K562 (cell line): ENCODE measurements at regions not wholly inside any gene's neighbourhood (a gene's known extent, or its start where the extent isn't known, plus 50 kb on each side); places are given as distances from the start of the nearest gene placed in this dataset.

Source experiments
- ATAC-seq: fragments of 200-7000 bp; cut with Tn5 transposase; 3 replicates; pipeline ENCODE4 v1.9.1; 2020; ENCODE audit warnings: moderate library complexity
- BruUV-seq: library from RNA; stranded (reverse); fragments of 400-500 nt; replicated peaks from 2 replicates; lab custom pipeline; 2021; lab: Mats Ljungman, UMichigan
- CTCF ChIA-PET: fragments of 300-600 bp; formaldehyde crosslinking; extraction: SDS; loops from one replicate; lab custom pipeline; 2021; ENCODE audit warnings: low intra/inter-chr PET ratio; lab: Yijun Ruan, JAX
- POLR2A ChIA-PET: fragments of 300-600, 350-650 bp; sonication (Branson Sonifier 250); formaldehyde crosslinking; extraction: SDS; loops from one replicate; lab custom pipeline; 2021; ENCODE audit warnings: antibody characterized with exemption, inconsistent platforms; lab: Yijun Ruan, JAX
- DNase-seq, 4 experiments: peaks; one replicate each; pipeline versions ENCODE4 v3.0.0 to v3.0.0-alpha.2; 2011 to 2018; ENCODE audit warnings: low spot score in 3 of 4, mixed read lengths in 3 of 4; ENCODE audit errors: extremely low read depth in 1 of 4
- FAIRE-seq: peaks from 2 replicates; lab custom pipeline; 2011; peaks lifted over from hg19 to GRCh38; lab: Jason Lieb, UNC
- H2AFZ ChIP-seq: 2 replicates; pipeline ENCODE4 v1.6.0; 2011; ENCODE audit warnings: low read depth, low read length, control low read depth, inconsistent platforms
- H3K27ac ChIP-seq: fragments of 200-600 bp; 3 replicates; pipeline ENCODE4 v1.8.0; 2011; ENCODE audit warnings: low read depth, mild to moderate bottlenecking, control low read depth, inconsistent platforms, low read length, moderate library complexity, mixed read lengths; ENCODE audit errors: extremely low read depth
- H3K27me3 ChIP-seq, 2 experiments: fragments of 300-600 bp in 1 of 2; 2 replicates in 1 of 2; 3 replicates in 1 of 2; pipeline versions ENCODE4 v1.6.0 to v1.8.0; 2011; ENCODE audit warnings: inconsistent platforms in 2 of 2, low read length in 2 of 2, mild to moderate bottlenecking in 1 of 2, mixed read lengths in 1 of 2, moderate library complexity in 1 of 2; ENCODE audit not compliant: control insufficient read depth in 2 of 2, insufficient read depth in 2 of 2
- H3K36me3 ChIP-seq: fragments of 300-600 bp; 3 replicates; pipeline ENCODE4 v1.8.0; 2011; ENCODE audit warnings: mild to moderate bottlenecking, low read length, inconsistent platforms; ENCODE audit not compliant: control insufficient read depth, insufficient read depth
- H3K4me1 ChIP-seq, 2 experiments: fragments of 200-600 bp in 1 of 2; replicated peaks in 1 of 2; 2 replicates in 1 of 2; 3 replicates in 1 of 2; pipeline versions ENCODE4 v1.5.1 to v1.8.0; 2011; ENCODE audit warnings: inconsistent platforms in 2 of 2, low read length in 2 of 2, mild to moderate bottlenecking in 1 of 2, mixed read lengths in 1 of 2, moderate library complexity in 1 of 2; ENCODE audit not compliant: control insufficient read depth in 2 of 2, insufficient read depth in 2 of 2
- H3K4me2 ChIP-seq: 2 replicates; pipeline ENCODE4 v1.6.1; 2011; ENCODE audit warnings: low read length, control low read depth, inconsistent platforms, mixed read lengths; ENCODE audit not compliant: insufficient read depth
- H3K4me3 ChIP-seq: fragments of 200-600 bp; sonication (generic), shearing (Covaris generic); 2 replicates; pipeline ENCODE4 v1.5.1; 2016; ENCODE audit warnings: control low read depth, inconsistent platforms
- H3K79me2 ChIP-seq: fragments of 200-600 bp; 3 replicates; pipeline ENCODE4 v1.8.0; 2011; ENCODE audit warnings: low read length, inconsistent platforms; ENCODE audit not compliant: control insufficient read depth, insufficient read depth
- H3K9ac ChIP-seq, 2 experiments: 2 replicates each; pipeline versions ENCODE4 v1.6.0 to v1.6.1; 2011; ENCODE audit warnings: low read depth in 2 of 2, low read length in 2 of 2, control low read depth in 1 of 2, inconsistent platforms in 1 of 2, mild to moderate bottlenecking in 1 of 2, mixed read lengths in 1 of 2; ENCODE audit not compliant: insufficient read depth in 1 of 2
- H3K9me1 ChIP-seq: one replicate; pipeline ENCODE4 v1.6.0; 2011; ENCODE audit warnings: inconsistent platforms, mild to moderate bottlenecking, low read length, moderate library complexity; ENCODE audit not compliant: control insufficient read depth, insufficient read depth
- H3K9me3 ChIP-seq: replicated peaks from 2 replicates; pipeline ENCODE4 v1.5.1; 2011; ENCODE audit warnings: low read depth, low read length, inconsistent platforms; ENCODE audit not compliant: control insufficient read depth, insufficient read depth
- H4K20me1 ChIP-seq: replicated peaks from 2 replicates; pipeline ENCODE4 v1.6.1; 2011; ENCODE audit warnings: low read length, inconsistent platforms, mixed read lengths; ENCODE audit not compliant: control insufficient read depth, insufficient read depth
- BCLAF1 ChIP-seq, 2 experiments: fragments of 450-650 bp in 1 of 2; IDR thresholded peaks; 2 replicates each; pipeline ENCODE4 v1.6.1; 2011 to 2017; ENCODE audit warnings: low read depth in 2 of 2, antibody characterized with exemption in 1 of 2, borderline replicate concordance in 1 of 2, low read length in 1 of 2, mild to moderate bottlenecking in 1 of 2, mixed read lengths in 1 of 2; ENCODE audit not compliant: control insufficient read depth in 1 of 2
- FOS ChIP-seq: IDR thresholded peaks from 3 replicates; pipeline ENCODE4 v1.6.1; 2011; ENCODE audit not compliant: insufficient read length; ENCODE audit errors: extremely low read depth
- HMBOX1 ChIP-seq: sonication (generic); IDR thresholded peaks from 2 replicates; pipeline ENCODE4 v1.6.1; 2016
- ZNF75A ChIP-seq: fragments of 450-650 bp; formaldehyde crosslinking; IDR thresholded peaks from 2 replicates; pipeline ENCODE4 v1.4.0; 2020; ENCODE audit warnings: mild to moderate bottlenecking
- WGBS: fragments of 100-300 bp; shearing (Covaris generic); methylation state at CpG from one replicate; pipeline ENCODE4 v1.1.6; 2016; ENCODE audit warnings: low coverage, mixed read lengths; ENCODE audit not compliant: insufficient coverage; ENCODE audit errors: missing lambda C conversion rate; 5-methylcytosine and 5-hydroxymethylcytosine counted together
- in situ Hi-C: fragments of 300-500 bp; cut with MboI; formaldehyde crosslinking; loops from 4 replicates; pipeline ENCODE4 v1.15.0; 2018; ENCODE audit warnings: inconsistent platforms, mixed read lengths
- intact Hi-C: fragments of 100-400 bp; cut with micrococcal nuclease; formaldehyde crosslinking; loops from 2 replicates; pipeline ENCODE4 v1.14.2; 2022

DNA sequence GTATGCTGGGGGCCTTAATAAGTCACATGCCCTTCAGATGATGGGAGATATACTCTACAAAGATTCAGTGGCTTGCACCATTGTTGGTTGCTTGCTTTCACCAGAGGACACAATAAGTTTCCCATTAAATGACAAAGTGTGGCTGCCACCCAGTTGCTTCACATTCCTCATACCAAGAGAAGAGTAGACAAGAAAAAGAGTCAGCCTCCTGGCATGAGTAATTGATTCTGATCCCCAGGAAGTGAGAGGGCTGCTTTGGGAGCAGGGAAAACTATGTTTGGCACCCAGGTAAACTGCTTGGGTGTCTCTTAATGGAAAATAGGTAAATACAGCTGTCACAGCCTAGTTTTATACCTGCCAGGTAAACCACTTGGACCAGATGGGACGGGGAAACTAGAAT, 66.7 kb upstream of the IL6 start (continued):
- TF ChIP-seq BCLAF1 (IDR thresholded peaks at IDR 0.05; ENCODE audit: borderline replicate concordance in 1 of 2, control insufficient read depth in 1 of 2, low read depth in 2 of 2, low read length in 1 of 2) = no peak
- TF ChIP-seq, all 486 proteins: peak for 0

- H3K79me2 ChIP-seq = peaks cover 17% of the 10 kb centered on the region
- peak overlapping the region; percentile 19; the same call in 1 of the 3 replicates for H3K27ac ChIP-seq
- TF ChIP-seq HMBOX1 (peak; percentile 57; the same call in 1 of the 2 replicates), ZNF75A (peak; percentile 84), FOS (no peak)
- TF ChIP-seq, all 486 proteins: peak for 2
- intact Hi-C loops (loop anchor here (5.0 to 10.0 kb wide), 2 partner anchors 97 to 195 kb away; no protein-coding TSS in a partner anchor), in situ Hi-C loops (no loop called here)
- CTCF ChIA-PET = no interaction called here
- 22% methylated on average over 6 of the region's 6 CpGs for WGBS
- Histone ChIP-seq H3K4me3 (no peak overlapping the region), H2AFZ (no peak overlapping the region), H3K27me3 (no peaks in the 10 kb centered on the region), H3K9me1 (no peaks in the 10 kb centered on the region), H3K4me1 (peaks cover 3 to 29% of the 10 kb centered on the region in 2 experiments; a peak in 3 of 5 replicates), H3K4me2 (peak overlapping the region; percentile 9; the same call in 1 of the 2 replicates), H3K9ac (no peak overlapping the region), H3K9me3 (no peaks in the 10 kb centered on the region), H4K20me1 (no peaks in the 10 kb centered on the region), H3K36me3 (peaks cover 35% of the 10 kb centered on the region; the same call in 2 of the 3 replicates)
- POLR2A ChIA-PET = interaction anchor here (3.0 kb wide), 1 partner anchor 16 kb away, joined by 9 read pairs; no protein-coding TSS in a partner anchor
- BruUV-seq = no TSS peak
- DNase-seq = no peak
- no peak for FAIRE-seq
- no peak for ATAC-seq
Measured at GRCh38 chr7:22659741-22660140, 67.3 kb upstream of the IL6 start.
